ENCODE measurements at regions not wholly inside any gene's neighbourhood (a gene's known extent, or its start where the extent isn't known, plus 50 kb on each side); places are given as distances from the start of the nearest gene placed in this dataset.

DNA sequence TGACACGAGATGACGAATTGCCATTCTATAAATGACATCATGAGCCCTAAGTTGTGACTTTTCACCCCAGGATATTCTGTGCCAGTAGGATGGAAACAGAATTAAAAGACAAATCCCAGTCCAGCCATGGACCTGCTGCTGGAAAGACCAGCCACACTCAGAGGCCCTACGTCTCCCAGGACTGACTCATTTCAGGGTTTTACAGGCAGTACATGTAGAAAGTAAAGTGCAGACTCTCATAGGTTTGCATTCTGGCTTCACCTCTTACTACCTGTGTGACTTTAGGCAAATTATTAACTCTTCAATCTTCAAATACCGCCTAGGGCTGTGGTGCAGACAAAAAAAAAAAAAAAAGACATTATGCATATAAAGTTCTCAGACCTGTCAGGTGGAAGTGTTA, 188.8 kb downstream of the NEBL start:
- no peak for TF ChIP-seq CTCF (IDR thresholded peaks at IDR 0.05)
- TF ChIP-seq ZFX (IDR thresholded peaks at IDR 0.05; ENCODE audit: borderline replicate concordance), result no peak
